ENCODE measurements at regions not wholly inside any gene's neighbourhood (a gene's known extent, or its start where the extent isn't known, plus 50 kb on each side); places are given as distances from the start of the nearest gene placed in this dataset.

GRCh38 chr13:63631006-63631405 is 2215.4 kb upstream of the PCDH20 start:
- TF ChIP-seq CTCF (conservative IDR thresholded peaks at IDR 0.05; ENCODE audit: low read length) (no peak), EZH2phosphoT487 (IDR thresholded peaks at IDR 0.05; ENCODE audit: borderline replicate concordance) (no peak)

All from Loucy (cell line).